D721Med (cell line): ENCODE measurements at regions not wholly inside any gene's neighbourhood (a gene's known extent, or its start where the extent isn't known, plus 50 kb on each side); places are given as distances from the start of the nearest gene placed in this dataset.
"Not testable (repeated sequence)": the region's sequence is repeated elsewhere in the genome, so short reads cannot be mapped to it uniquely, and the experiment has no call there.

Source experiments
- DNase-seq: peaks from one replicate; pipeline ENCODE4 v3.0.0; 2011; ENCODE audit warnings: low spot score; ENCODE audit not compliant: insufficient read length
- FAIRE-seq: peaks from 2 replicates; lab custom pipeline; 2011; peaks lifted over from hg19 to GRCh38; lab: Jason Lieb, UNC

DNA sequence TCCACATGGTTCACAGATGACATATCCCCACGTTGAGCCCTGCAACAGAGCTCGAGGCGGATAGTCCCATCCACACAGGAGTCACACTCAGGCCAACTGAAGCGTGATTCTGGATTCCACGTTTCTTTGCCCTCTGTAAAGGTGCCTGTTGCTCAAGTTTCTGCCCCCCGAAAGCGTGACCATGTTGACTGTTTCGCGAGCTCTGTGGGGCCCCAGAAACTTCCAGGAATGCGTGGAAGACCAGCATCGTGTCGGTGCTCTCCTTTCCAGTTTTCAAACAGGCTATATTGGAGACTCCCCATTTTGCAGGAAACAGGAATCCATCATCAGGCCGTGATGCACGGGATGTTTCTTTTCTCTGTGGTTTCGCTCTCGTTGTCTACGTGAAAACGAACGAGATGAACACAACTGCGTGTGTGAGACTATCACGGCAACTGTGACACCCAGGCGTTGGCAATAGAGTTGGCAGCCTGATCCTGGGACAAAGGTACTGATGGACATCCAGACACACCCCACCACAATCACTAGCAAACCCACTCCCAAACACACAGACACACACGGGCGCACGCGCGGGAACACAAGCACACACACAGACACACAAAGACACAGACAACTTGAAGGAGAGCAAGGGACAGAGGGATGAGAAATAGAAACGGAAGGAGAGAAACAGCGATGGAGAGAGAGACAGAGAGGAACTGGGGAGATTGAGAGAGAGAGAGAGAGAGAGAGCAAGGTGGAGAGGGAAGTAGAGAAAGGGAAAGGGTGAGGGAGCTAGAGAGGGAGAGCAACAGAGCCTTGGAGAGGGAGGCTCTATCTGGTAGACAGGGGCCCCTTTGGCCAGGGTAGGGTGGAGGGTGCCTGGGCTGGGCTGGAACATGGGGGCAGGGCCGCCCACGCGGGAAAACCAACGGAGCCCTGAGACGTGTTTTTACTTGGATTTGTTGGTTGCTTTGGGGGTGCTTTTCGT, 1609.3 kb downstream of the SPATA31A7 start:
- not testable (repeated sequence) for FAIRE-seq, DNase-seq

DNA sequence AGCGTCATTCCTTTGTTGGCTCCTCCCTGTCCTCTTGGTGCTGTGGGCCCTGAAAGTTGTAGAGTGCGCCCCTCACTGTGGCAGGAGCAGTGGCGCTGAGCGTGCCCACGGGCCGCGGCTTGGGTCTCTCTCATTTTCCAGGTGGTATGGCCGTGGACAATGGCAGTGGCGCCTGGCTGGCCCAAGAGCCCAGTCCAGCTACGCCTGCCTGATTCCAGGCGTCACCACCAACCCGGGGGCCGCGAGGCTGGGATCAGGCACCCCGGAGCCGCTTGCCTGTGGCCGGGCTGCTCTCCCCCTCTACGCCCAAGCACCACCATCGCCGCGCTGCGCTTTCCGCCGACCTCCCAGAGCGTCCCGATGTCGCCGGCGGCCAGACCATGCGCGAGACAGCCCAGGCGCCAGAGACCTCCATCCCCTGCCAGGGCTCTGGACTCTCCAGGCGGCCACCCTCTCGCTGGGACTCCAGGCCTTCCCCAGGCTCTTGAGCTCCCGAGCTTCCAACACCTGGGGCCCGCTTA, 1610.1 kb downstream of the SPATA31A7 start:
- DNase-seq, FAIRE-seq: not testable (repeated sequence)

GRCh38 chr9:62800451-62801371, 1610.9 kb downstream of the SPATA31A7 start:
- DNase-seq, FAIRE-seq: not testable (repeated sequence)

- not testable (repeated sequence) for DNase-seq, FAIRE-seq
Measured at GRCh38 chr9:62801372-62801811, 1611.6 kb downstream of the SPATA31A7 start.

- DNase-seq = peak; percentile 93
Measured at GRCh38 chr9:62801961-62802718, 1612.3 kb downstream of the SPATA31A7 start.

DNA sequence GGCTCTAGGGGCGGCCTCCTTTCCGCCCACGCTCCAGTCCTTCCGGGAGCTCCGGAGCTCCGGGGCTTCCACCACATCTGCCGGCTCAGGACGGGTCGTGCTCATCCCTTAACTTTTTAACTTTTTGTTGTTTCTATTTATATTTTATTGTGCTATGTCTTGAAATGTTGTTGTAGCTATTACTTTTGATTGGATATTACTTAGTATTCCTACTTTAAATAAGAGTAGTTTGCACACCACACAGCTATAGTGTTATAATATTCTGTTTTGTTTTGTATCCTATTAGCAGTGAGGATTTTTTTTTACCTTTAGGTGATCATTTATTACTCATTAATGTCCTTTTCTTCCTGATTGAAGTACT, 1612.9 kb downstream of the SPATA31A7 start:
- FAIRE-seq, DNase-seq: not testable (repeated sequence)

More at GRCh38 chr9:62801961-62802718, 1612.3 kb downstream of the SPATA31A7 start:
- not testable (repeated sequence) for FAIRE-seq

GRCh38 chr9:62803099-62803498, 1613.3 kb downstream of the SPATA31A7 start:
- FAIRE-seq, DNase-seq: not testable (repeated sequence)

DNA sequence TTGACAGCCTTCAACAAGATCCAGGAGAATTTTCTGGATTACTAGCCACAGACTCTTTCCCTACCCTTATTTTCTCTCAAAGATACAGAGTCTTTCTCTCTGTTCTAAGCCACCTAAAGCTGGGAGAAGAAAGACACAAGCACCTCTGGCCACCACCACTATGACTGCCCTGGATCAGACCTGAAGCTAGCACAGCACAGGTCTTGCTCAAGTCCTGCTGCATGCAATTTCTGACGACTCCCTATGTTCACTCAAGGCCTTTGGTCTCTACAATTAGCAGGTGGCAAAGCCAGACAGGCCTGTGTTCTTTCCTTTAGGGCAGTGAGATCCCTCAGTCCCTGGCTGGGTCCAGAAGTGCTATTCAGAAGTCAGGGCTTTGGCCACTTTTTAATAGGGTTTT, 1614.5 kb downstream of the SPATA31A7 start:
- not testable (repeated sequence) for FAIRE-seq, DNase-seq

DNA sequence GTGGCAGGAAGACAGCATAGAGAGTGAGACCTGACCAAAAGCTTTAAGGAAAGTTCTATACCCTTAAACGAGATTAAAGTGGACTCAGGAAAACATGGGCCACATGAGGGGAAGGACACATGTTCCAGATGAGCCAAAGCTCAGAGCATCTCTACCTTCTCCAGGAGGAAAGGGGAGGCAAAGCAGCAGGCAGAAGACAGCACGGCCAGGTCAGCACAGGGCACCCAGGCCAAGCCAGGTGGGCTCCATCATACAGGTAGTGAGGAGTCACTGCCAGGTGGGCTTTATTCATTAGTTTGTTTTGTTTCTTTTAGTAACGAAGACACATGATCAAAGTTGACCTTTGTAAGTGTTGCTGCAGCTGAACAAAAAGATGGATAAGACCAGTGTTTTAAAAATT, 1617.6 kb downstream of the SPATA31A7 start:
- DNase-seq, FAIRE-seq: not testable (repeated sequence)

- not testable (repeated sequence) for FAIRE-seq, DNase-seq
Measured at GRCh38 chr9:62808081-62808480, 1618.2 kb downstream of the SPATA31A7 start.

DNA sequence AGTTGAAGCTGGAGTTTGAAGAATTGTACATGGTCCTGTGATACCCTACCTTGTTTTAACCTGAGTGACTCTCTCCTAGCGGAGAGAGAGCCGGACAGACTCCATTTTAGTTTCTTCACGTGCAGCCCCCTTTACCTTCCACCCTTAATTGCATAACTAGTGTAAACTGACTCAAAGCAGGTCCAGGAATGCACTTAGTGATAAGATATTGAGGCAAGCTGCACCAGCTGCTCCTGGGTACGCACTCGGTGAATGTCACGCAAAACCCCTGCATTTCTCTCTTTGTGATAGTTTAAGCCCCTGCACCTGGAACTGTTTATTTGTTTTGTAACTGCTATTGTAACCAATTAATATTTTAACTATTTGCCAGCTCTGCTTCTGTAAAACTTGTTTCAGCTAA, 1620.5 kb downstream of the SPATA31A7 start:
- FAIRE-seq, DNase-seq: not testable (repeated sequence)

DNA sequence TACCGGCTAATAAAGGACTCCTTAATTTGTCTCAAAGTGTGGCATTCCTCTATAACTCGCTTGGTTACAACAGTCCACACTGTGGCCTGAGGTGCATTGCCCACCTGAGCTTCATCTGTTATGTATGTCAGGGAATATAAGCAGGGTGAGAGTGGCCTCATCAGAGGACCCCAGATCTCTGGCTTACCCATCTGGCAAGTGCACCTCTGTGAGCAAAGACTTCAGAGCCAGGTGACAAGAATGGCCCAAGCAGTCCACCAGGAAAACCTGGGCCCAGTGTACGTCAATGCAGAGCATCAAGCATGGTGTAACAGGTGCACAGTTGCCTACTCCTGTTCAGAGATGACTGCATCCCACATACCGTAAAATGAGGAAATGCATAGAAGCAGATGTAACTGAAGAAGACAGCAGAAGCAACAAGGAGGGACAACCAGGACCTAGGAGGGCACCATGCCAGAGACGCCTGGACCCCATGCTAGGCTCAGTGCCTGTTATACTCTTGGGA, 1621.0 kb downstream of the SPATA31A7 start:
- not testable (repeated sequence) for DNase-seq, FAIRE-seq

- not testable (repeated sequence) for FAIRE-seq, DNase-seq
Measured at GRCh38 chr9:62815436-62815835, 1625.6 kb downstream of the SPATA31A7 start.

DNA sequence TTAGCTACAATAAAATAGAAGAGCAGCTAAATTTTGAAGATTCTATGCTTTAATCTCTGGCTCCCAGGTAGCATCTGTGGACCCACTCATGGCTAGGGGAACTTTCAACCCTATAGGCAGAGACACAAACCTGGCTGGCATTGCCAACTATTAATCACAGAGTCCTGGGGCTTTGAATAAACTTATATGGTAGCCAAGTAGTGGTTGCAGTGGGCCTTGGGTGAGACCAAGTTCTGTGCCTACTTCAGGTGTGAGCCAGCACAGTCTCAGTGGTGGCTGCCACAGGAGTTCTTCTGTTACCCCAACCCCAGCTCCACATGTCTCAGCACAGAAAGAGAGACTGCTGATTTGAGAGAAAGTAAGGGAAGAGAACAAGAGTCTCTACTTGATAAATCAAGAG, 1626.5 kb downstream of the SPATA31A7 start:
- DNase-seq, FAIRE-seq: not testable (repeated sequence)

DNA sequence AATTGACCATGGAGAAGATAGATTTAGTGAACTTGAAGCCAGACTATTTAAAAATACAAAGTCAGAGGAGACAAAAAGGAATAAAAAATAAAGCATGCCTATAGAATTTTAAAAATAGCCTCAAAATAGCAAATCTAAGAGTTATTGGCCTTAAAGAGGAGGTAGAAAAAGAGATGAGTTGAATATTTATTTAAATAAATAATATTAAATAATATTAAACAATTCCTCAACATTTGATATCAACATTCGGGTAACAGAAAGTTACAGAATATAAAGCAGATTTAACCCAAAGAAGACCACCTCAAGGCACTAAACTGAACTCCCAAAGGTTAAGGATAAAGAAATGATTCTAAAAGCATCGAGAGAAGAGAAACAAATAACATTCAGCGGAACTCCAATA, 1627.4 kb downstream of the SPATA31A7 start:
- FAIRE-seq, DNase-seq: not testable (repeated sequence)

- FAIRE-seq, DNase-seq: not testable (repeated sequence)
Measured at GRCh38 chr9:62822185-62822584, 1632.3 kb downstream of the SPATA31A7 start.

DNA sequence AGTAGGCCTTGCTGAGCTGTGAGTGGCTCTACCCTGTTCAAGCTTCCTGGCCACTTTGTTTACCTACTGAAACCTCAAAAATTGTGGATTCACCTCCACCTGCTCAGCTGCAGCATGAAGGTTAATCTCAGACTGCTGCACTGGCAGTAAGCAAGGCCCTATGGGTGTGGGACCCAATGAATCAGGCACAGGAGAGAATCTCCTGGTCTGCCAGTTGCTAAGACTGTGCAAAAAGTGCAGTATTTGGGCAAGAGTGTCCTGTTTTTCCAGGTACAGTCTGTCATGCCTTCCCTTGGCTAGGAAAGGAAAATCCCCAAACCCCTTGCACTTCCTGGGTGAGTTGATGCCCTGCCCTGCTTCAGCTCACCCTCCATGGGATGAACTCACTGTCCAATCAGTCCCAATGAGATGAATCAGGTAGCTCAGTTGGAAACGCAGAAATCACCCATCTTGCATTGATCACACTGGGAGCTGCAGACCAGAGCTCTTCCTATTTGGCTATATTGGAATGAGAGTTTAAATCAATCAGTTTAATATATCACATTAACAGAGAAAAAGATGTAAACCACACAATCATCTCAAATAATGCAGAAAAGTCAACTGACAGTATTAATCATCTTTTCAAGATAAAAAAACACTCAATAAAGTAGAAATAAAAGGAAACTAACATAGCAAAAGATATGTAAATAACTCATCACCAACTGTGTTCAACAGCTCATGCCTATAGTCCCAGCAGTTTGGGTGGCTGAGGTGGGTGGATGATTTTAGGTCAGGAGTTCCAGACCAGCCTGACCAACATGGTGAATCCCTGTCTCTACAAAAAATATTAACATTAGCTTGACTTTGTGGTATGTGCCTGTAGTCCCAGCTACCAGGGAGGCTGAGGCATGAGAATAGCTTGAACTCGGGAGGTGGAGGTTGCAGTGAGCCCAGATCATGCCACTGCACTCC, 1638.4 kb downstream of the SPATA31A7 start:
- FAIRE-seq, DNase-seq: not testable (repeated sequence)
